ENCODE measurements at regions not wholly inside any gene's neighbourhood (a gene's known extent, or its start where the extent isn't known, plus 50 kb on each side); places are given as distances from the start of the nearest gene placed in this dataset.

- H3K9me3 ChIP-seq (ENCODE audit: severe bottlenecking) = no peaks in the 10 kb centered on the region
- no peaks in the 10 kb centered on the region for H3K27me3 ChIP-seq (ENCODE audit: insufficient read depth, low read depth, severe bottlenecking)
- no peak for DNase-seq
- H3K27ac ChIP-seq = no peak overlapping the region
- H3K36me3 ChIP-seq = no peaks in the 10 kb centered on the region
- TF ChIP-seq, protein P1, sequence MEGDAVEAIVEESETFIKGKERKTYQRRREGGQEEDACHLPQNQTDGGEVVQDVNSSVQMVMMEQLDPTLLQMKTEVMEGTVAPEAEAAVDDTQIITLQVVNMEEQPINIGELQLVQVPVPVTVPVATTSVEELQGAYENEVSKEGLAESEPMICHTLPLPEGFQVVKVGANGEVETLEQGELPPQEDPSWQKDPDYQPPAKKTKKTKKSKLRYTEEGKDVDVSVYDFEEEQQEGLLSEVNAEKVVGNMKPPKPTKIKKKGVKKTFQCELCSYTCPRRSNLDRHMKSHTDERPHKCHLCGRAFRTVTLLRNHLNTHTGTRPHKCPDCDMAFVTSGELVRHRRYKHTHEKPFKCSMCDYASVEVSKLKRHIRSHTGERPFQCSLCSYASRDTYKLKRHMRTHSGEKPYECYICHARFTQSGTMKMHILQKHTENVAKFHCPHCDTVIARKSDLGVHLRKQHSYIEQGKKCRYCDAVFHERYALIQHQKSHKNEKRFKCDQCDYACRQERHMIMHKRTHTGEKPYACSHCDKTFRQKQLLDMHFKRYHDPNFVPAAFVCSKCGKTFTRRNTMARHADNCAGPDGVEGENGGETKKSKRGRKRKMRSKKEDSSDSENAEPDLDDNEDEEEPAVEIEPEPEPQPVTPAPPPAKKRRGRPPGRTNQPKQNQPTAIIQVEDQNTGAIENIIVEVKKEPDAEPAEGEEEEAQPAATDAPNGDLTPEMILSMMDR (IDR thresholded peaks at IDR 0.05; ENCODE audit: low read depth, low read length) = no peak
- H3K4me3 ChIP-seq (ENCODE audit: low read depth, low read length) = no peak overlapping the region
These were observed 100.1 kb upstream of the CDIN1 start for GRCh38 chr15:36479200-36479896.

DNA sequence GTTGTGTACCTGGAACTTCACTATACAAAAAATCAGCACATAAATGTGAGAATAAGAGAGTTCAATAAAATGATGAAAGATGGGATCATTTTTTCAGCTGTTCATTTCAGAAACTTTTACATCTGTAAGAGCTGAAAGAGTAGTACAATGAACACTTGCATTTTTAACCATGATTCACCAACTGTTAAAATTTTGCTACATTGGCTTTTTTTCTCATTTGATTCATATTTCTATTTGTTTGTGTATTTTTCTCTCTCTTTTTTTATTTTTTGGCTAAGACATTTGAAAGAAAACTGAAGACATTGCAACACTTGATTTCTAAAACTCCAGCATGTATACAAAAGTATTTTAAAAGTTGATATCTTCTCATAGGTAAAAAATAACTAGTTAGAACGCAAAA, 98.3 kb upstream of the CDIN1 start:
- TF ChIP-seq, protein P1 (IDR thresholded peaks at IDR 0.05; ENCODE audit: low read depth, low read length) = no peak
- Histone ChIP-seq H3K27me3 (ENCODE audit: insufficient read depth, low read depth, severe bottlenecking) (no peaks in the 10 kb centered on the region), H3K4me3 (ENCODE audit: low read depth, low read length) (no peak overlapping the region), H3K27ac (no peak overlapping the region), H3K9me3 (ENCODE audit: severe bottlenecking) (no peaks in the 10 kb centered on the region), H3K36me3 (no peaks in the 10 kb centered on the region)
- DNase-seq = no peak

GRCh38 chr15:36483409-36483808, 96.0 kb upstream of the CDIN1 start:
- Histone ChIP-seq H3K27ac (no peak overlapping the region), H3K27me3 (ENCODE audit: insufficient read depth, low read depth, severe bottlenecking) (no peaks in the 10 kb centered on the region)

GRCh38 chr15:36484038-36484778, 95.2 kb upstream of the CDIN1 start:
- no peaks in the 10 kb centered on the region for H3K36me3 ChIP-seq
- no peak for DNase-seq
- no peaks in the 10 kb centered on the region for H3K9me3 ChIP-seq (ENCODE audit: severe bottlenecking)
- no peak overlapping the region for H3K27ac ChIP-seq
- TF ChIP-seq, protein P1 (IDR thresholded peaks at IDR 0.05; ENCODE audit: low read depth, low read length) = no peak
- no peaks in the 10 kb centered on the region for H3K27me3 ChIP-seq (ENCODE audit: insufficient read depth, low read depth, severe bottlenecking)
- H3K4me3 ChIP-seq (ENCODE audit: low read depth, low read length) = no peak overlapping the region

More at GRCh38 chr15:36483409-36483808, 96.0 kb upstream of the CDIN1 start:
- TF ChIP-seq, protein P1 (IDR thresholded peaks at IDR 0.05; ENCODE audit: low read depth, low read length) = no peak
- Histone ChIP-seq H3K4me3 (ENCODE audit: low read depth, low read length) (no peak overlapping the region), H3K9me3 (ENCODE audit: severe bottlenecking) (no peaks in the 10 kb centered on the region), H3K36me3 (no peaks in the 10 kb centered on the region)
- no peak for DNase-seq

DNA sequence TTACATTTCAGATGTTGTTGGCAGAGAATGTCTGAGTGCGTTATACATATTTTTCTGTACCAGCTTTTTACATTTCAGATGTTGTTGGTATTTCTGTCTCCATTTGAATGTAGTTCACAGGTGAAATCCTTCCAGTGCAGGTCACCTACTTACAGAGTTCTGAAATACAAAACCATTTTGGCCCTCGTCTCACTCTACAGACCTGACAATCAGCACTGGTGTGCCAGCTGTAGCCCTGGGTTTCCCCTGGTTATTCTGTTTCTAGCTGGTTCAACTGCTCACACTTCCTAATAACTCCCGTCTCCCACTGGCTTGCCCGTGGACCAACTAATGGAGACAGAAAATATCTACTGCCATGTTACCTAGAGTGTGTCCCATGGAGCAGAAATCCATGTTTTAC, 87.5 kb upstream of the CDIN1 start:
- no peak overlapping the region for H3K27ac ChIP-seq
- no peak overlapping the region for H3K4me3 ChIP-seq (ENCODE audit: low read depth, low read length)

More for the DNA sequence above, 87.5 kb upstream of the CDIN1 start:
- Histone ChIP-seq H3K36me3 (no peaks in the 10 kb centered on the region), H3K27me3 (ENCODE audit: insufficient read depth, low read depth, severe bottlenecking) (no peaks in the 10 kb centered on the region), H3K9me3 (ENCODE audit: severe bottlenecking) (no peaks in the 10 kb centered on the region)
- TF ChIP-seq, protein P1 (IDR thresholded peaks at IDR 0.05; ENCODE audit: low read depth, low read length) = no peak
- DNase-seq = no peak
